Mucosa of descending colon (tissue), 3 donors: ENCODE measurements at regions not wholly inside any gene's neighbourhood (a gene's known extent, or its start where the extent isn't known, plus 50 kb on each side); places are given as distances from the start of the nearest gene placed in this dataset.

Experiments
- ATAC-seq: fragments of 200-7000 bp; cut with Tn5 transposase; one replicate; pipeline ENCODE4 v1.9.1; 2020; ENCODE audit warnings: mild to moderate bottlenecking, moderate library complexity
- DNase-seq, 3 donors: peaks; one replicate each; pipeline ENCODE4 v3.0.0-alpha.2; 2020
- H3K36me3 ChIP-seq: fragments of 200-600 bp; one replicate; pipeline ENCODE4 v1.8.0; 2021; ENCODE audit warnings: low read depth, mild to moderate bottlenecking
- H3K4me1 ChIP-seq: fragments of 200-600 bp; one replicate; pipeline ENCODE4 v1.8.0; 2021; ENCODE audit warnings: low read depth, mild to moderate bottlenecking
- H3K4me3 ChIP-seq: fragments of 200-600 bp; one replicate; pipeline ENCODE4 v1.8.0; 2021; ENCODE audit warnings: mild to moderate bottlenecking
- H3K9me3 ChIP-seq: fragments of 200-600 bp; one replicate; pipeline ENCODE4 v1.8.0; 2021; ENCODE audit warnings: mild to moderate bottlenecking
- CTCF ChIP-seq: fragments of 200-600 bp; IDR thresholded peaks from one replicate; pipeline ENCODE4 v1.8.0; 2022; ENCODE audit warnings: antibody characterized with exemption, mild to moderate bottlenecking
- intact Hi-C, 2 donors: fragments of 100-400 bp; cut with DNase I in 1 of 2; cut with micrococcal nuclease in 1 of 2; formaldehyde crosslinking; loops; one replicate each; pipeline versions ENCODE4 v1.11.0 to v1.11.1; 2022; cut with DNase I, micrococcal nuclease
- donor health status: DM: no; HTN: no; CAD: no; lungs with moderate emphysema.
- donor health status: DM: no; HTN: no; CAD: no.
- donor health status: DM: no; HTN: yes; CAD: no.

GRCh38 chr3:96190024-96190616 lies 624.3 kb upstream of the EPHA6 start:
- Histone ChIP-seq H3K36me3 (no peaks in the 10 kb centered on the region), H3K4me1 (no peaks in the 10 kb centered on the region), H3K4me3 (no peak overlapping the region), H3K9me3 (peaks cover 2% of the 10 kb centered on the region)
- intact Hi-C loops = no loop called here
- ATAC-seq (no peak), DNase-seq (no peak)
- TF ChIP-seq CTCF = no peak

GRCh38 chr3:96192966-96193550 lies 621.3 kb upstream of the EPHA6 start:
- intact Hi-C loops = no loop called here
- no peak for ATAC-seq
- Histone ChIP-seq H3K4me3 (no peak overlapping the region), H3K4me1 (no peaks in the 10 kb centered on the region), H3K36me3 (no peaks in the 10 kb centered on the region), H3K9me3 (peaks cover 2% of the 10 kb centered on the region)
- no peak for DNase-seq
- no peak for TF ChIP-seq CTCF

GRCh38 chr3:96200897-96201296 lies 613.5 kb upstream of the EPHA6 start:
- Histone ChIP-seq H3K4me1 (no peaks in the 10 kb centered on the region), H3K4me3 (no peak overlapping the region), H3K36me3 (no peaks in the 10 kb centered on the region), H3K9me3 (no peaks in the 10 kb centered on the region)
- no peak for ATAC-seq
- intact Hi-C loops = no loop called here
- DNase-seq = peak in 1 of 3 donors; percentile 14
- TF ChIP-seq CTCF = no peak

GRCh38 chr3:96201463-96201862 lies 612.9 kb upstream of the EPHA6 start:
- intact Hi-C loops = no loop called here
- DNase-seq (no peak), ATAC-seq (no peak)
- Histone ChIP-seq H3K9me3 (no peaks in the 10 kb centered on the region), H3K4me3 (no peak overlapping the region), H3K36me3 (no peaks in the 10 kb centered on the region), H3K4me1 (no peaks in the 10 kb centered on the region)
- no peak for TF ChIP-seq CTCF

- Histone ChIP-seq H3K36me3 (no peaks in the 10 kb centered on the region), H3K4me3 (no peak overlapping the region), H3K4me1 (no peaks in the 10 kb centered on the region), H3K9me3 (no peaks in the 10 kb centered on the region)
- intact Hi-C loops = no loop called here
- ATAC-seq (no peak), DNase-seq (no peak)
- TF ChIP-seq CTCF = no peak
Measured at GRCh38 chr3:96202181-96202580, 612.2 kb upstream of the EPHA6 start.

GRCh38 chr3:96209699-96210098 lies 604.7 kb upstream of the EPHA6 start:
- no peak for ATAC-seq
- TF ChIP-seq CTCF = no peak
- no peaks in the 10 kb centered on the region for H3K36me3 ChIP-seq
- intact Hi-C loops = no loop called here
- H3K4me3 ChIP-seq = no peak overlapping the region
- H3K9me3 ChIP-seq = no peaks in the 10 kb centered on the region
- DNase-seq = no peak
- H3K4me1 ChIP-seq = no peaks in the 10 kb centered on the region
